Skeletal muscle tissue (tissue), 3 donors: ENCODE measurements at regions not wholly inside any gene's neighbourhood (a gene's known extent, or its start where the extent isn't known, plus 50 kb on each side); places are given as distances from the start of the nearest gene placed in this dataset.
A peak's percentile ranks its signal among the peaks of the same experiment; 100 is the strongest.
"Not testable (repeated sequence)": the region's sequence is repeated elsewhere in the genome, so short reads cannot be mapped to it uniquely, and the experiment has no call there.

Experiments used
- H3K27ac ChIP-seq: one replicate; pipeline ENCODE4 v1.7.0; 2013; ENCODE audit warnings: mild to moderate bottlenecking, low read depth, low read length, inconsistent platforms
- H3K27me3 ChIP-seq, 3 donors: one replicate each; pipeline ENCODE4 v1.7.0; 2013; ENCODE audit warnings: low read length in 3 of 3; ENCODE audit not compliant: control insufficient read depth in 3 of 3, insufficient read depth in 3 of 3
- H3K36me3 ChIP-seq, 3 donors: one replicate each; pipeline ENCODE4 v1.7.0; 2013; ENCODE audit warnings: low read length in 3 of 3; ENCODE audit not compliant: control insufficient read depth in 3 of 3, insufficient read depth in 3 of 3
- H3K4me1 ChIP-seq, 3 donors: one replicate each; pipeline ENCODE4 v1.7.0; 2013; ENCODE audit warnings: low read length in 3 of 3, mild to moderate bottlenecking in 3 of 3; ENCODE audit not compliant: control insufficient read depth in 3 of 3, insufficient read depth in 3 of 3
- H3K4me3 ChIP-seq, 3 donors: one replicate each; pipeline ENCODE4 v1.7.0; 2013; ENCODE audit warnings: low read length in 3 of 3
- H3K9ac ChIP-seq, 3 donors: one replicate each; pipeline ENCODE4 v1.7.0; 2013; ENCODE audit warnings: low read length in 3 of 3, mild to moderate bottlenecking in 3 of 3, moderate library complexity in 2 of 3, low read depth in 1 of 3
- H3K9me3 ChIP-seq, 3 donors: one replicate each; pipeline ENCODE4 v1.7.0; 2013; ENCODE audit warnings: low read length in 3 of 3; ENCODE audit not compliant: control insufficient read depth in 3 of 3
- donor health status: Osteomylitis.

DNA sequence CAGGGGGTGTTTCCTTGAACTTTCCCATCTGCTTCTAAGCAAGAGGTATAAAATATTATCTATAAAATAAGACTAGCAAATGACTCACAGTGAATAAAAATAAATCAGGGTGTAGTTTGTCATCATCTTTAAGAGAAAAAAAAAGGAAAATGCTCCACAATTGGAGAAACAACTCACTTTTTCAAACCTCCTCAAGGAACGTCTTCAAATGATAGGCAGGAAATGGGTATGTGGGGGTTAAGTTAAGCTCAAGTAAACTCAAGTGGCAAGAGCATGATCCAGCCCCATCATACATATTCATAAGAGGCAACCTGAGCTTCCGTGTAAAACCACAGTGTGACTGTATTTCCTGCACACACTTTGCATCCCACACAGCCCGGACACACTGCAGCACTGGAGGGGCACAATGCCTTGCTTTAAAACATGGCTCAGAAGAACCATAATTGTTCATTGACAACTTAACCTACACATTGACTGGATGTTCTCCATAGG lies 58.5 kb upstream of the CEP85L start:
- no peaks in the 10 kb centered on the region for H3K27me3 ChIP-seq
- peak overlapping the region; percentile 91 for H3K27ac ChIP-seq
- no peaks in the 10 kb centered on the region for H3K9me3 ChIP-seq
- H3K36me3 ChIP-seq, result no peaks in the 10 kb centered on the region
- H3K4me3 ChIP-seq, result peak overlapping the region in 2 of 3 donors; percentile 63 to 78
- peak overlapping the region; percentile 27 to 82 (median 66) for H3K9ac ChIP-seq
- peaks cover 17 to 33% (median 23%) of the 10 kb centered on the region in 3 donors for H3K4me1 ChIP-seq

DNA sequence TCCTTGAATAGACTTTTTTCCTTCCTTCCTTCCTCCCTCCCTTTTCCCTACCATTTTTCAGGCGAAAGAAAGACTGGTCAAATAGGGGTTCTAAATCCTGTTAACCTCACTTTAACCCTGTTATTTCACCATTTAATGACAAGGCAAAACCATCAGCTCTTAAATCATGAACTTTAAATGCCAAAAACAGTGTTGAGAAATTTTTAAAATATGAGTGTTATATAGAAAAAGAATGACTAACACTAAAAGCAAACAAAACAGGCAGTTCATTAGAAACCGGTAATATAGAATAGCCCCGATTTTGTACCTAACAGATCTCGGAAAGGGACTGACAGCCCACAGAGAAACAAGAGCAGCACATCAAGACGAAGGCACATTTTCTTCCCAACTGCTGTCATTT lies 57.4 kb upstream of the CEP85L start:
- no peaks in the 10 kb centered on the region for H3K9me3 ChIP-seq
- peak overlapping the region; percentile 91 for H3K27ac ChIP-seq
- no peaks in the 10 kb centered on the region for H3K27me3 ChIP-seq
- peaks cover 17 to 39% (median 23%) of the 10 kb centered on the region in 3 donors for H3K4me1 ChIP-seq
- no peaks in the 10 kb centered on the region for H3K36me3 ChIP-seq
- peak overlapping the region; percentile 49 to 78 (median 63) for H3K4me3 ChIP-seq
- H3K9ac ChIP-seq, result peak overlapping the region; percentile 4 to 82 (median 72)

DNA sequence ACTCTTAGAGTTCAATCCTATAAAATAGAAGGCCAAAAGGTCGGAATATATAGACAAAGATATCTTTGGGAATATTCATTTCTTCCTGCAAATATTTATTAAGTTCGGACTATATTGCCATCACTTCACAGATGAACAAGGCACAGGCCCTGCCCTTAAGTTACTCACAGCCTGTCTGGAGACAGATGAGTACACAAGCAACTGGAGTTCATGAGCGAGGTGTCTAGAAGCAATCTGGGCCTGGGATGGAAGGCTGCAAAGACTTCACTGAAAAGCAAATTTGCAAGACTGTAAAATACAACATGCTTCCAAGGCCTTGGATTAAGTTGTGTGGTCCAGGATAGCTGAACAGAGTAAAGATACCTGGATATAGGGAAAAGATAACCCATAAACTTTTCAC lies 56.7 kb upstream of the CEP85L start:
- Histone ChIP-seq H3K4me3 (peak overlapping the region in 2 of 3 donors; percentile 15 to 78), H3K27ac (peak overlapping the region; percentile 91), H3K36me3 (no peaks in the 10 kb centered on the region), H3K9ac (peak overlapping the region in 1 of 3 donors; percentile 82), H3K27me3 (no peaks in the 10 kb centered on the region), H3K4me1 (peaks cover 17 to 39% (median 23%) of the 10 kb centered on the region in 3 donors), H3K9me3 (no peaks in the 10 kb centered on the region)

DNA sequence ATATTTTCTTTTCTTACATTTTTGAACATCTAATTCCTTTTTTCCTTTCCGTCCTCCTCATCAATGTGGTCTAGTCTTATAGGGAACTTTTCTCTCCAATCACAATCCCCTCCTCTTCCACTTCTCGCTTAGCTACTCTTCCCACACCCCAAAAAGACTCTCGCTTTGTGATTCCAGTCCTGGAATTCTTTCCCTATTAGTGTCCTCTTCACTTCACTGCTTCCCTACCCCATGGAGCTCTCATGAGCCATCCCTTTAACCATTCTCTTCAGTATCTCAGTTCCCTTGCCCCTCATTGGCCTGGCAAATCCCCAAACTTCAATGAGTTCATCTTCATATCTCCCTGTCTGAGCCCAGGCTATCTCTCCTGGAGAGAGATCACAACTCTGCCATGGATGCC lies 55.3 kb upstream of the CEP85L start:
- Histone ChIP-seq H3K27me3 (no peaks in the 10 kb centered on the region), H3K27ac (peak overlapping the region; percentile 45), H3K4me3 (no peak overlapping the region), H3K4me1 (peaks cover 17 to 39% (median 23%) of the 10 kb centered on the region in 3 donors), H3K9me3 (no peaks in the 10 kb centered on the region), H3K36me3 (no peaks in the 10 kb centered on the region), H3K9ac (peak overlapping the region in 1 of 3 donors; percentile 1)

DNA sequence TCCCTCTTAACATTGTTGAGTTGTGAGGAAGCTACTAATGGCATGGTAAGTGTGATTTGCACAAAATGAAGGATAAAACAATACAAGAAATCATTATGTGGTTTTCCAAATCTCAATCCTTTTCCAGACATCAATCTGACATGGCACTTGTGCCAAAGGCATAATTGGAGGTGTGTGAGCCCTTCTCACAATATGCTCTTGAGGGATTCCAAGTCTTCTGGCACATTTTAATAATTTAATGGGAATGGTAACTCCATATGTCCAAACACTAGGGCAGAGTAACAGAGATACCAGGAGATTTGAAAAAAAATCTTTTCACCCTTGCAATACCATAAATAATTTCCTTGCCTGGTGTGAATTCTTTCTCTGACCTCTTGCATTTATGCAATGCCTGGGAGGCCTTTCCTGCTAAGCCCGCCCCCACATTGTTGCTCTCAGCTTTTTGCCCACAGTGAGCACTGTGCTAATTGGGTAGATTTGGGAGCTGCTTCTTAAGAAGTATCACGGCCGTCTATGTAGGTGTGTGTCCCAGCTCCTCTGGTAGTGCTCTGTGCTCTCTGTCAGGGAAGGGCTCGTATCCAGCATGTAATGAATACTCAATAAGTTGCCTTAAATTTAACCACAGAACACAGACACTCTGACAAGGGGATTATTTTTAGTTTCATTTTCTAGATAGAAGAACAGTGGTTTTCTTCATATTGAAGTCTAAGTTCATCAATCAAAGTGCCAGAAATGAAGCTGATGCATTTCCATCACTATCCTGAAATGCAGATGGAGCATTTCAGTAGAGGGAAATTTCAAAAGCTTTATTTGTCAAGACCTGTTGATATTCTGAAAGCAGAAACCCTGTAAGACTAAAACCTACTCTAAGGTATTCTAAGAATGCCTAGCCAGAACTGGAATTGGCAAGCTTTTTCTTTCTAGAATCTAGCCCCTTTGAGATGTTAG lies 54.4 kb upstream of the CEP85L start:
- H3K4me3 ChIP-seq, result peak overlapping the region; percentile 23 to 46 (median 33)
- H3K4me1 ChIP-seq, result peaks cover 17 to 39% (median 23%) of the 10 kb centered on the region in 3 donors

DNA sequence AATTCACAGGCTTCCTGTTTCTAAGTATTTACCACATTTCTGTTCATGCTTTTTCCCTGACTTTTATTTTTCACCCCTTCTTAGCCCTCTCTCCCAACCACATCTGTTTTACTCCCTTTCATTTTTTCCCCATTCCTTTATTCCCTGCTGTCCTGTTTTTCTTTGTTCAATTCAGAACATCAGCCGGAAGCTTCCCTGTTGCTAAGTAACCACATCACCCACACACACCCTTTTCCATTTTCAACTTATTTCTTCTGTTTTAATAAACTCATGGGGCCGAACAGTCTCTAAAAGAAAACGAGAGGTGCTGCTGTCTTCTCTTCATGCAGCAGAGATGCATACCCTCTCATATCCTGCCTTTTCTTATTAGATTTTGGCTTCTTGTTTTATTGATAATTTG lies 53.5 kb upstream of the CEP85L start:
- no peak overlapping the region for H3K9ac ChIP-seq

More for the DNA sequence above, 54.4 kb upstream of the CEP85L start:
- Histone ChIP-seq H3K36me3 (no peaks in the 10 kb centered on the region), H3K27ac (peak overlapping the region; percentile 45), H3K27me3 (no peaks in the 10 kb centered on the region), H3K9me3 (peaks cover 0 to 3% (median 0%) of the 10 kb centered on the region in 3 donors), H3K9ac (peak overlapping the region; percentile 8 to 61 (median 60))

DNA sequence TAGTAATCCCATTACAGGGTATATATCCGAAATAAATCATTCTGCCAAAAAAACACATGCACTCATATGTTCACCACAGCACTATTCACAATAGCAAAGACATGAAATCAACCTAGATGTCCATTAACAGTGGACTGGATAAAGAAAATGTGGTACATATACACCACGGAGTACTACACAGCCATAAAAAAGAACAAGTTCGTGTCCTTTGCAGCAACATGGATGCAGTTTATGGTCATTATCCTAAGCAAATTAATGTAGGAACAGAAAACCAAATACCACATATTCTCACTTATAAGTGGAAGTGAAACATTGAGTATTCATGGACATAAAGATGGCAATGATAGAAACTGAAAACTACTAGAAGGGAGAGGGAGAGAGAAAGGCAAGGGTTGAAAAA lies 49.9 kb upstream of the CEP85L start:
- not testable (repeated sequence) for H3K4me3 ChIP-seq, H3K9ac ChIP-seq, H3K36me3 ChIP-seq

More for the DNA sequence above, 53.5 kb upstream of the CEP85L start:
- H3K36me3 ChIP-seq, result no peaks in the 10 kb centered on the region
- H3K27me3 ChIP-seq, result no peaks in the 10 kb centered on the region
- peaks cover 17 to 36% (median 23%) of the 10 kb centered on the region in 3 donors for H3K4me1 ChIP-seq
- no peak overlapping the region for H3K27ac ChIP-seq
- peaks cover 0 to 3% (median 0%) of the 10 kb centered on the region in 3 donors for H3K9me3 ChIP-seq
- no peak overlapping the region for H3K4me3 ChIP-seq

More for the DNA sequence above, 49.9 kb upstream of the CEP85L start:
- peaks cover 15 to 35% (median 21%) of the 10 kb centered on the region in 3 donors for H3K4me1 ChIP-seq
- not testable (repeated sequence) for H3K27ac ChIP-seq, H3K9me3 ChIP-seq, H3K27me3 ChIP-seq
